HEK293T (cell line): ENCODE measurements at regions not wholly inside any gene's neighbourhood (a gene's known extent, or its start where the extent isn't known, plus 50 kb on each side); places are given as distances from the start of the nearest gene placed in this dataset.

ENCODE experiments used
- ARNT ChIP-seq: fragments of 450-650 bp; IDR thresholded peaks from 2 replicates; pipeline ENCODE4 v1.6.1; 2017; ENCODE audit warnings: mild to moderate bottlenecking
- BHLHE40 ChIP-seq: fragments of 450-650 bp; IDR thresholded peaks from 2 replicates; pipeline ENCODE4 v1.6.1; 2016; ENCODE audit warnings: mild to moderate bottlenecking, moderate library complexity, borderline replicate concordance
- CTBP1 ChIP-seq: fragments of 450-650 bp; IDR thresholded peaks from 2 replicates; pipeline ENCODE4 v1.6.1; 2016; ENCODE audit warnings: borderline replicate concordance
- ELF4 ChIP-seq: fragments of 450-650 bp; IDR thresholded peaks from 2 replicates; pipeline ENCODE4 v1.6.1; 2017; ENCODE audit warnings: antibody characterized with exemption
- FOXA1 ChIP-seq: fragments of 450-650 bp; IDR thresholded peaks from 2 replicates; pipeline ENCODE4 v1.6.1; 2016; ENCODE audit warnings: mild to moderate bottlenecking
- FOXK2 ChIP-seq: fragments of 450-650 bp; IDR thresholded peaks from 2 replicates; pipeline ENCODE4 v1.6.1; 2016; ENCODE audit warnings: mild to moderate bottlenecking
- FOXM1 ChIP-seq: fragments of 450-650 bp; IDR thresholded peaks from 2 replicates; pipeline ENCODE4 v1.6.1; 2017; ENCODE audit warnings: mild to moderate bottlenecking, borderline replicate concordance
- L3MBTL2 ChIP-seq: fragments of 450-650 bp; conservative IDR thresholded peaks from 2 replicates; pipeline ENCODE4 v1.6.1; 2016; ENCODE audit warnings: mild to moderate bottlenecking
- NFRKB ChIP-seq: fragments of 450-650 bp; IDR thresholded peaks from 2 replicates; pipeline ENCODE4 v1.6.1; 2016; ENCODE audit warnings: mild to moderate bottlenecking, moderate library complexity
- PKNOX1 ChIP-seq: fragments of 450-650 bp; IDR thresholded peaks from 2 replicates; pipeline ENCODE4 v1.6.1; 2016
- SP1 ChIP-seq: fragments of 450-650 bp; IDR thresholded peaks from 2 replicates; pipeline ENCODE4 v1.6.1; 2017
- SUZ12 ChIP-seq: fragments of 450-650 bp; IDR thresholded peaks from 2 replicates; pipeline ENCODE4 v1.6.1; 2016; ENCODE audit warnings: mild to moderate bottlenecking
- TARDBP ChIP-seq: fragments of 450-650 bp; IDR thresholded peaks from 2 replicates; pipeline ENCODE4 v1.6.1; 2016
- ZNF384 ChIP-seq: fragments of 450-650 bp; IDR thresholded peaks from 2 replicates; pipeline ENCODE4 v1.6.1; 2016

GRCh38 chr6:28664870-28665396, 139.3 kb downstream of the GPX5 start:
- no peak for TF ChIP-seq SUZ12
- TF ChIP-seq FOXA1, result no peak
- TF ChIP-seq FOXK2, result no peak
- TF ChIP-seq NFRKB, result no peak
- TF ChIP-seq ZNF384, result no peak
- TF ChIP-seq ELF4, result no peak
- no peak for TF ChIP-seq ARNT
- no peak for TF ChIP-seq BHLHE40
- no peak for TF ChIP-seq TARDBP
- TF ChIP-seq FOXM1, result no peak
- TF ChIP-seq PKNOX1, result no peak
- TF ChIP-seq L3MBTL2, result no peak
- TF ChIP-seq SP1, result no peak
- TF ChIP-seq CTBP1, result no peak
